Stimulated activated CD4-positive, alpha-beta T cell treated with anti-CD3 and anti-CD28 coated beads, TNF-alpha, amount 100 ng/mL, for 48 hours (primary cell): ENCODE measurements at regions not wholly inside any gene's neighbourhood (a gene's known extent, or its start where the extent isn't known, plus 50 kb on each side); places are given as distances from the start of the nearest gene placed in this dataset.

Experiments used
- DNase-seq, 3 donors: peaks; one replicate each; pipeline ENCODE4 v3.0.0-alpha.2; 2020; ENCODE audit warnings: low read depth in 3 of 3

- DNase-seq, result no peak
Observed at GRCh38 chr21:16305686-16306085, 575.9 kb downstream of the USP25 start.

- no peak for DNase-seq
Observed at GRCh38 chr21:16307256-16307655, 577.5 kb downstream of the USP25 start.

DNA sequence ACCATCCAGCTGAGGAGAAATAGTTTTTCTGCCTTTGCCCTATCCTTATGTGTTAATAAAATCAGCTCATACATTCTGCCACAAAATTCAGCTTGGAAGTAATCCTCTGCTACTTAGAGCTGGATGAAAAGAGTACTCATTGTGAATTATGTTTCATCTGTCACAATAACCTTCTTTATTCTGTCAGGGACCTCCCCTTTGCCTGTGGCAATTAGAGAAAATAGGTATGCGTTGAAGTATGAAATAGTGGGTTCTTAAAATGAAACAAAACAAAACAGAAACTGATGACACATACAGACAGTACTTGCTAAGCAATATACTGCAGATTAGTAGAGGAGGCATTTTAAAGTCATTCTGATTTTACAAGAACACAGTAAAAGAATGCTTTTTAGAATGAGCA is 578.5 kb downstream of the USP25 start:
- no peak for DNase-seq

DNA sequence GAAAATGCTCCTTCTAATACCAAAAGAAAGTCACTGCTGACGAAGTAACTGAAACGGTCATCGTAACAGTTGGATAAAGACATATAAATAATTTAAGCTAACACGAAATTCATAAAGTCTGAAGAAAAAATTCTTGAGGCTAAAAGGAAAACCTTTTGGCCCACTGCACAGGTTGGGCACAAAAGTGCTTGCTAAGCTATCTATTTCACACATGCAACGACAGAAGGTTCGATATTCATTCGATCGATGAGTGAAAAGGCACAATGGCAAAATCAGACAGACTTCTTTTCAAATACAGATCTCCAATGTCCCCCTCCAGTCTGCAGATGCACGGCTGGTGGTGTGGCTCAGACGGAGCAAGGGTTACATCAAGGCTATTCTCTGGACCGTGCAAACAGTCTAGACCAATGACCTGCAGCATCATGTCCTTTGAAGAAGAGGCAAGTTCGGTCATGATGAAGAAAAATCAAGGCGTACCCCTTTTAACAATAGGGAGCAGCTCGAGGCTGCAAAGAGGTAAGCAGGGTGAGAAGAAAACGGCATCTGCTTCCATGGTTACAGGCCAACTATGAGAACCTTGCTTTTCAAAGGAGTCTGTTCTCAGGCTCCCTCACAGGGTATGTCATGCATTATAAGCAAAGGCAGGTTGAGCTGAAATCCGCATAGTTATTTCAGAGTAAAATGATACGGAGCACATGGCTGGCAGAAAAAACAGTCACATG is 579.6 kb downstream of the USP25 start:
- no peak for DNase-seq

DNA sequence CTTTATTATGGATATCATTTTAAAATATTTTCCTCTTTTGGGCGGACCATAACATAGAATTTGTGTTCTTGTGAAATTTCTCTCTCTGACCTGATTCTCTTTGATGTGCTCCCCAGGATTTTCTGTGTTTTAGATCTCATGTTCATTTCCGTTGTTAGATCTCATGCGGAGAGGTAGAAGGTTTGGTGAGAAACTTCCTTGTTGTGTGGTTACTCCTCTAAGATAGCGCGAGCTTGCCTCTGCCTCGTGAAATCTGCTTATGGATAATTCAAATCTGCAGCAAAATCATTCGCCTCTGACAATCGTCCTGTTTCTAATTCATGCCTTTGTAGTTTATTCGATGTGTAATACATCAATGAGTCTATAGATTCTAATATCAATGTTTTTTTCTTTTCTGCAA is 580.4 kb downstream of the USP25 start:
- DNase-seq, result no peak

DNA sequence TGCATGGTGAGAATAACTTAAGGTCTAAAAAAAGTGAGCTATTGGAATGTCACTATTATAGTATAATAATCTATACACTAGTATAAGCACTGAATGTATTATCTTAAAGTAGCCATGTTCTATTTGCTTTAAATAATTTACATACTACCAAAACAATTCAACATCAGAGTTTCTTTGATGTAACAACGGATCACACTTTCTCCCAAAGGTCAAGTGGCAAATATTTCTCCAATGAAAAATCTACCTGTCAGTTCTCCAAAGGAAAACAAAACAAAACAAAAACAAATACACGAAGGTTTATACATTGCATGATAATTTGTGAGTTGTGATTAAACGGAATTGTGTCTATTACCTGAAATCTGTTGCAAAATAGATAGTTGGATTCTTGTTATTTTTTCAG is 581.4 kb downstream of the USP25 start:
- DNase-seq, result no peak

- no peak for DNase-seq
Observed at GRCh38 chr21:16312321-16312720, 582.5 kb downstream of the USP25 start.

- no peak for DNase-seq
Observed at GRCh38 chr21:16315223-16315622, 585.4 kb downstream of the USP25 start.

GRCh38 chr21:16318651-16319300 is 589.0 kb downstream of the USP25 start:
- no peak for DNase-seq

- DNase-seq, result no peak
Observed at GRCh38 chr21:16320110-16320509, 590.3 kb downstream of the USP25 start.

- no peak for DNase-seq
Observed at GRCh38 chr21:16322454-16322853, 592.7 kb downstream of the USP25 start.

- no peak for DNase-seq
Observed at GRCh38 chr21:16323596-16323995, 593.8 kb downstream of the USP25 start.

GRCh38 chr21:16324630-16325029 is 594.8 kb downstream of the USP25 start:
- DNase-seq, result no peak

DNA sequence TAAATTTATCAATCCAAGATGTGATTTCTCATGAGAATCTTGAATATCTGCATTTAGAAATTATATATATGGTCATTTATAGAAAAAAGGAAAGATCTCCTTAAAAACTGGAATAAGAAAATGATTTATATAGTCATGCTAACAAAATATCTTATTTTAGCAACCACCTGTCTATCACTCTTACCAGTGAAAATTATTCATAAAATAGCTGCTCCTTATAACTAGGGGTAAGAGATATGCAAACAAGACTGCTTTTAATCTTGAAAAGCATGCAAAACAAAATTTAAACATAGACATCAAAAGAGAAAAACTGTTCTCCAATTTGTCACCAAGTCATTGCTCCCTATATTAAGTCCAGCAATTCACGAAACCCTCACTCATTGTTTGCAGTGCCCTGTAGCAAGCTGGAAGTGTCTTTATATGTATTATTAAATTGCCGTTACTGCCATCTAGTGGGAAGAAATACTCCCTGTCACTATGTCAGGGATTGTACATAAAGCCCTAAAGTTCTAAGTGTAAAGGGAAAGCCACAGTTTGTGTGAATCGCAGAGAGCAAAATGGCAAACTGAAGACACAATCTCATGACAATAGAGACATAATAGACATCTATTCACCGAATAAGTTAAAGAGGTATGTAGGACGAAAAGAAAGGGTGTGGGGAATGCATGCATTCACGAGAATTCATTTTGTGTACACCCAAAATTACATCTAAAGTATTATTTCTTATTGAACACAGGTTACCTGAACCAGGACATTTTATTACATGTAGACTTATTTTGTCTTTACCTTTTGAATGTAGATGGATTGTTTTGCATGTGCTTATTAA is 600.5 kb downstream of the USP25 start:
- no peak for DNase-seq

DNA sequence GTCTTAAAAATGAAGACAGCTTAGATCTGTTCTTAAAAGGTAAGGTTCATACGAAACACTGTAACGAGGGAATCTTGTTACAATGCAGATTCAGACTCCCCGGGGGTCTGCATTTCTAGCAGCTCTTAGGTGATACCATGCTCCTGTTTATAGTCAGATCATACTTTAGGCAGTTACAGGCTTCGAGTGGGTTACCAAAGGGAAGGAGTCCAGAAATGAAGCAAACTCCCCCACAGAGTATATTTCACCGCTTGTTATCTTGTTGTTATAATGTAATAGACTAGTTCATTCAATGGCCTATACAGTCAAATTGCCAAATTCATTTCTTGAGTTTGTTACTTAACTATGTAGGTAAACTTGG is 601.1 kb downstream of the USP25 start:
- no peak for DNase-seq

GRCh38 chr21:16337266-16337665 is 607.5 kb downstream of the USP25 start:
- DNase-seq, result no peak

GRCh38 chr21:16342932-16343331 is 613.1 kb downstream of the USP25 start:
- no peak for DNase-seq

- DNase-seq, result no peak
Observed at GRCh38 chr21:16343776-16344175, 614.0 kb downstream of the USP25 start.

- DNase-seq, result no peak
Observed at GRCh38 chr21:16345757-16346156, 616.0 kb downstream of the USP25 start.

GRCh38 chr21:16347223-16347622 is 617.4 kb downstream of the USP25 start:
- no peak for DNase-seq

DNA sequence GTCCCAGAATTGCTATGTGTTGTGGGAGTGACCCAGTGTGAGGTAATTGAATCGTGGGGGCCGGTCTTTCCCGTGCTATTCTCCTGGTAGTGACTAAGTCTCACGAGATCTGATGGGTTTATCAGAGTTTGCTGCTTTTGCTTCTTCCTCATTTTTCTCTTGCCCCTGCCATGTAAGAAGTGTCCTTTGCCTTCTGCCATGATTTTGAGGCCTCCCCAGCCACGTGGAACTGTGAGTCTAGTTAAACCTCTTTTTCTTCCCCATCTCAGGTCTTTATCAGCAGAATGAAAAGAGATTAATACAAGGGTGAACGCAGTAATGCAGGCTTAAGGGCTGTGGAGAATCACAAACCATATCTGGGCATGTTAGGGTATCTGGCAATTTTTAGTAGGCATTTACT is 624.0 kb downstream of the USP25 start:
- no peak for DNase-seq

DNA sequence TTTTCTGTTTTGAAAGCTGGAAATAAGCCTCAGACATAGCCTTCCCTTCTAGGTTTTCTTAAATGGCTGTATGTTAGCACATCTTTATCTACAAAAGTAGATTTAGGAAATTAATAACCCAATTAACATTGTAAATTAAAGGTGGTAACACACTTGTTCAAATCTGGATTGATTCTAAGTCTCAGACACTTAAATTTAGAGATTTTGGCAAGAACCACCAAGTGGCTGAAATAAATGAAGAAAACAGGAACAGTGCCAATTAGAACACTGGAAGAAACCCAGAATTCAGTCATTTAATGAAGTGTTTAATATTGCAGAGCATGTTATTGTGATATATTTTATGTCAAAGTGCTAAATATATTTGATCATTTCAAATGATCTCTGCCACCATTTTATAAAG is 628.2 kb downstream of the USP25 start:
- no peak for DNase-seq

GRCh38 chr21:16358784-16359183 is 629.0 kb downstream of the USP25 start:
- no peak for DNase-seq
